DND-41 (cell line): ENCODE measurements at regions not wholly inside any gene's neighbourhood (a gene's known extent, or its start where the extent isn't known, plus 50 kb on each side); places are given as distances from the start of the nearest gene placed in this dataset.

Source experiments
- ATAC-seq: fragments of 200-7000 bp; cut with Tn5 transposase; 3 replicates; pipeline ENCODE4 v1.9.1; 2021; ENCODE audit warnings: low read depth; ENCODE audit not compliant: insufficient read depth
- DNase-seq: peaks from one replicate; pipeline ENCODE4 v3.0.0-alpha.2; 2020
- H2AFZ ChIP-seq: 2 replicates; pipeline ENCODE4 v1.6.0; 2012; ENCODE audit warnings: low read depth, low read length
- H3K27ac ChIP-seq: 2 replicates; pipeline ENCODE4 v1.5.1; 2012; ENCODE audit warnings: low read length, inconsistent platforms
- H3K27me3 ChIP-seq: fragments of 200-600 bp; sonication (generic); 2 replicates; pipeline ENCODE4 v1.6.0; 2012; ENCODE audit warnings: low read length, mild to moderate bottlenecking, inconsistent platforms; ENCODE audit not compliant: insufficient read depth, poor library complexity
- H3K36me3 ChIP-seq: 2 replicates; pipeline ENCODE4 v1.5.1; 2012; ENCODE audit warnings: low read length, inconsistent platforms; ENCODE audit not compliant: insufficient read depth
- H3K4me1 ChIP-seq: 2 replicates; pipeline ENCODE4 v1.5.1; 2012; ENCODE audit warnings: mild to moderate bottlenecking, low read length; ENCODE audit not compliant: insufficient read depth
- H3K4me2 ChIP-seq: 2 replicates; pipeline ENCODE4 v1.6.0; 2012; ENCODE audit warnings: mild to moderate bottlenecking, moderate library complexity, low read length, inconsistent platforms; ENCODE audit not compliant: insufficient read depth
- H3K4me3 ChIP-seq, 2 experiments: fragments of 200-600 bp in 1 of 2; shearing (Covaris generic) in 1 of 2; 2 replicates each; pipeline ENCODE4 v1.5.1; 2012 to 2016; ENCODE audit warnings: inconsistent platforms in 2 of 2, low read length in 2 of 2, mild to moderate bottlenecking in 2 of 2, low read depth in 1 of 2, moderate library complexity in 1 of 2
- H3K79me2 ChIP-seq: 2 replicates; pipeline ENCODE4 v1.6.0; 2012; ENCODE audit warnings: low read length, inconsistent platforms; ENCODE audit not compliant: insufficient read depth
- H3K9ac ChIP-seq: 2 replicates; pipeline ENCODE4 v1.6.0; 2012; ENCODE audit warnings: low read depth, mild to moderate bottlenecking, inconsistent platforms, low read length, moderate library complexity
- H3K9me3 ChIP-seq: 2 replicates; pipeline ENCODE4 v1.5.1; 2012; ENCODE audit warnings: low read length, moderate library complexity, mild to moderate bottlenecking, inconsistent platforms; ENCODE audit not compliant: insufficient read depth, severe bottlenecking
- H4K20me1 ChIP-seq: 2 replicates; pipeline ENCODE4 v1.6.0; 2012; ENCODE audit warnings: low read length; ENCODE audit not compliant: insufficient read depth
- EZH2 ChIP-seq: IDR thresholded peaks from 3 replicates; pipeline ENCODE4 v1.6.1; 2012; ENCODE audit warnings: borderline replicate concordance, low read depth, mild to moderate bottlenecking, moderate library complexity, low read length, inconsistent platforms; ENCODE audit not compliant: severe bottlenecking
- TF ChIP-seq, protein P1 (sequence below): IDR thresholded peaks from 2 replicates; pipeline ENCODE4 v1.5.1; 2012; ENCODE audit warnings: borderline replicate concordance, low read length, moderate library complexity, mild to moderate bottlenecking; ENCODE audit not compliant: poor library complexity, severe bottlenecking; ENCODE audit errors: extremely low read depth

DNA sequence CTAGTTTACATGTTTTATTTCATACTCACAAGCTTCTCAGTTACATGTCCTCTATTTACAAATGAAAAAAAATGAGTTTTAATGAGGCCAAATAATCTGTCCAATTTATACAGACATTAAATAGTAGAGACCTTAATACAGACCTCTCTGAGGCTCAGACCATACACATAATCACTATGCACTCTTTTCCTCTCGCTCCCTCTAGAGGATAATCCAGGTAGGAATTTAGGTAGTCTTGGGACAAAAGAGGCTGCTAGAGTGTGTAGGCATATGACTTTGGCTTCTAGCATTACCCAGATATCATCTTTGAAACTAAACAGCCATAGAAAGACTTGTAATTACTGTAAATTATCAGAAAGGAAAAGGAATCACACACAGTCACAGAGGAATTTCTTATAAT is 444.7 kb downstream of the HINT1 start:
- peak; percentile 60; the same call in 1 of the 3 replicates for ATAC-seq
- Histone ChIP-seq H3K27me3 (no peaks in the 10 kb centered on the region), H3K4me1 (no peaks in the 10 kb centered on the region), H3K79me2 (no peaks in the 10 kb centered on the region), H3K9me3 (no peaks in the 10 kb centered on the region), H3K9ac (no peak overlapping the region), H2AFZ (no peak overlapping the region), H3K4me2 (no peak overlapping the region), H3K36me3 (no peaks in the 10 kb centered on the region), H3K27ac (no peak overlapping the region), H3K4me3 (no peak overlapping the region), H4K20me1 (no peaks in the 10 kb centered on the region)
- no peak for DNase-seq
- TF ChIP-seq, protein P1, sequence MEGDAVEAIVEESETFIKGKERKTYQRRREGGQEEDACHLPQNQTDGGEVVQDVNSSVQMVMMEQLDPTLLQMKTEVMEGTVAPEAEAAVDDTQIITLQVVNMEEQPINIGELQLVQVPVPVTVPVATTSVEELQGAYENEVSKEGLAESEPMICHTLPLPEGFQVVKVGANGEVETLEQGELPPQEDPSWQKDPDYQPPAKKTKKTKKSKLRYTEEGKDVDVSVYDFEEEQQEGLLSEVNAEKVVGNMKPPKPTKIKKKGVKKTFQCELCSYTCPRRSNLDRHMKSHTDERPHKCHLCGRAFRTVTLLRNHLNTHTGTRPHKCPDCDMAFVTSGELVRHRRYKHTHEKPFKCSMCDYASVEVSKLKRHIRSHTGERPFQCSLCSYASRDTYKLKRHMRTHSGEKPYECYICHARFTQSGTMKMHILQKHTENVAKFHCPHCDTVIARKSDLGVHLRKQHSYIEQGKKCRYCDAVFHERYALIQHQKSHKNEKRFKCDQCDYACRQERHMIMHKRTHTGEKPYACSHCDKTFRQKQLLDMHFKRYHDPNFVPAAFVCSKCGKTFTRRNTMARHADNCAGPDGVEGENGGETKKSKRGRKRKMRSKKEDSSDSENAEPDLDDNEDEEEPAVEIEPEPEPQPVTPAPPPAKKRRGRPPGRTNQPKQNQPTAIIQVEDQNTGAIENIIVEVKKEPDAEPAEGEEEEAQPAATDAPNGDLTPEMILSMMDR, result peak; percentile 47
- TF ChIP-seq EZH2, result no peak

DNA sequence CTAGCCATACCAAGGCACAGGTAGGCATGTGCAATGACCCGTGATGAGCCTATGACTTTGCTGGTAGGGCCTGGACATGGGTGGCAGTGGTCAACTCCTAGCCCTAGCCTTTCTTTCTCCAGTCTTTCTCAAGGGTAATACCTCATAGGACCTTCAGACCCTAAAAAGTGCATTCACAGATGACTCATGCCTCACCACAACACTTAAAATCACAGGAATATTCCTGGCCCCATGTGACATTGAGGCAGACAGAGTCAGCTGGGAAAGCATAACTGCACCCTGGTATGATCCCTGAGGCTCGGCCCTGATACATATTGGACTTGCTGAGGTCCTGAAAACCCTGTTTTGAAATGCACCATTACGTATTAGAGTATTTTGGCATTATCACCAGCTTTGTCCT is 449.5 kb downstream of the HINT1 start:
- no peaks in the 10 kb centered on the region for H4K20me1 ChIP-seq
- H3K9ac ChIP-seq, result no peak overlapping the region
- no peak overlapping the region for H3K4me3 ChIP-seq
- no peak for DNase-seq
- no peaks in the 10 kb centered on the region for H3K27me3 ChIP-seq
- H3K9me3 ChIP-seq, result no peaks in the 10 kb centered on the region
- H3K4me1 ChIP-seq, result no peaks in the 10 kb centered on the region
- TF ChIP-seq, protein P1, result no peak
- no peak for TF ChIP-seq EZH2
- no peak overlapping the region for H2AFZ ChIP-seq
- H3K79me2 ChIP-seq, result no peaks in the 10 kb centered on the region
- no peak overlapping the region for H3K4me2 ChIP-seq
- H3K27ac ChIP-seq, result no peak overlapping the region
- ATAC-seq, result no peak
- H3K36me3 ChIP-seq, result no peaks in the 10 kb centered on the region

DNA sequence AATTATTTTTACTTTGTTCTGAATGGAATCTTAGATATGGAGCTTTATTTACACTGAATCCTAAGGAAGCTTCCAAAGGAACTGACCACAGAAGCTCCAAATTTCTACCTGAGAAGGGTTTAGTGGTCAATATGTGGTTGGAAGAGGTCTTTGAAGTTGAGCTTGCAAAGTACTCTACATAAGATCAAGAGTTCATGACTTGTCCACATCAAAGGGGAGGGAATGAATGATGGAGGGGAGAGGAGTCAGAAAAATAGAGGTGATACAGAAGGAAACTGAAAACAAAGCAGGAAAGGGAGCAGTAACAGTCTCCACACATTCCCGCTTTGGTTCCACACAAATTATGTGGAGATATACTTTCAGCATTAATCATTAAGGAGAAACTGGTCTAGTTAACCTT is 450.9 kb downstream of the HINT1 start:
- no peaks in the 10 kb centered on the region for H3K27me3 ChIP-seq
- H4K20me1 ChIP-seq, result no peaks in the 10 kb centered on the region

DNA sequence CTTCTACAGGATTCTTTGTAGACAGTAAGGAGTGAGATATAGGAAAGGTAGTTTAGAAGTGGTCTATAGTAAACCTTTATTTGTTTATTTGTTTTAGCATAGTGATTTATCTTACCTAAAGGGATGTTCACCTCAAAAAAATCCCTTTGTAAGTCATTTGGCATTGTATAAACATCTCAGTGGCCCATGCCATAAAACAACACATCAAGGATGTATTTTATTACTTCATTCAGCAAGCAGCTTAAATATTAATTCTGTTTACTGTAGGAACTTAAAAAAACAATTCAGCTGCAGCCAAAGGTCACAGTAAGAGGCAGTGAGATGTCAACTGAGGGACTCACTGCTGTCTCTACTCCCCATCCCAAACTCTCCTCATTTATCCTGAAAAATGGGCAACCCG is 452.7 kb downstream of the HINT1 start:
- Histone ChIP-seq H3K9me3 (no peaks in the 10 kb centered on the region), H3K4me2 (no peak overlapping the region), H3K79me2 (no peaks in the 10 kb centered on the region), H4K20me1 (no peaks in the 10 kb centered on the region), H3K36me3 (no peaks in the 10 kb centered on the region), H2AFZ (no peak overlapping the region), H3K9ac (no peak overlapping the region), H3K4me1 (no peaks in the 10 kb centered on the region), H3K27ac (no peak overlapping the region), H3K4me3 (no peak overlapping the region), H3K27me3 (no peaks in the 10 kb centered on the region)
- TF ChIP-seq, protein P1, result no peak
- no peak for TF ChIP-seq EZH2
- no peak for ATAC-seq
- no peak for DNase-seq

More for the DNA sequence above, 450.9 kb downstream of the HINT1 start:
- Histone ChIP-seq H3K4me1 (no peaks in the 10 kb centered on the region), H3K4me3 (no peak overlapping the region), H3K27ac (no peak overlapping the region), H2AFZ (no peak overlapping the region), H3K9ac (no peak overlapping the region), H3K9me3 (no peaks in the 10 kb centered on the region), H3K4me2 (no peak overlapping the region), H3K79me2 (no peaks in the 10 kb centered on the region), H3K36me3 (no peaks in the 10 kb centered on the region)
- TF ChIP-seq EZH2, result no peak
- TF ChIP-seq, protein P1, result no peak
- DNase-seq, result no peak
- no peak for ATAC-seq
